NCI-H2081 treated with DMSO at 0.1 percent for 48 hours (cell line): ENCODE measurements at regions not wholly inside any gene's neighbourhood (a gene's known extent, or its start where the extent isn't known, plus 50 kb on each side); places are given as distances from the start of the nearest gene placed in this dataset.

Experiments used
- DNase-seq: peaks from one replicate; lab custom pipeline; 2025; lab: John Stamatoyannopoulos, UW

DNA sequence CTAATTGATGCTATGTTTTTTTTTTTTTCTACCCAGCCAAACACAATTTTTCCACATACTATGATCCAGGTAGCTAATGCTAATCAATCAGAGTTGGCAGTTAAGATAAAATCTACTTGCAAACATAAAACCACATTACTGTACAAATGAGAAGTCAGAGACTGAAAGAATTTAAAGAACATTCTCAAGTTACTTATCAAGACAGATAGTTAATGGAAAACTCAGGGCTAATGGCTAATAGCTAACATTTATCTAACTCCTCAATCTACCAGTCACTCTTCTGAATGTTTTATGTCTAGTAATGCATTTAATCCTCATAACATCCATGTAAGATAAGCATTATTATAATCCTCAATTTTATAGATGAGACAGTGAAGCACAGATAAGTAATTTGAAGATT, 537.6 kb upstream of the SETBP1 start:
- no peak for DNase-seq

- no peak for DNase-seq
Observed at GRCh38 chr18:44149706-44150105, 531.0 kb upstream of the SETBP1 start.

- DNase-seq, result no peak
Observed at GRCh38 chr18:44153981-44154380, 526.7 kb upstream of the SETBP1 start.

- DNase-seq, result no peak
Observed at GRCh38 chr18:44156126-44156525, 524.6 kb upstream of the SETBP1 start.

DNA sequence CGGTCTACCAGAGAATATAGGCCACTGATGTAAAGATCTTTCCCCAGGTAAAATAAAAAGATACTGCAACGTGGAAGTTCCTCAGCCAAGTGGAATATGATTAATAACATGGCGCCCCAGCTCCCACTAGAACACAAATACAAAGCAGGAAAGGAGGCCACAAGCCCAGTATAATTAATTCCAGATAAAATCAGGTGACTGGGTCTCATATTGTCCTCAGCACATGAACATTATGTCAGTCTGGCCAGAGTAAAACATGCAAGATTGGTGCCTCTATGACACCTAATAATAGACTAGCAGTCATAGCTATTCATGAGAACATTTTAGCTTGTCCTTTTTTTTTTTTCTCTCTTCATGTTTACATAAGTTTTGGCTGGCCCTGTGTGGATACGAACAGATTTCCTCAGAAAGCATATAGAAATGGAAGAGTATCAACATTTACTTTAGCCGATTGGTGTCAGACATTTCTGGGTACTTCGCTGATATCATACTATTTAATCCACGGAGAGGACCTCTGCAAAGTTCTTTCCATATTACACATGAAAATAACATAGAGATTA, 523.8 kb upstream of the SETBP1 start:
- DNase-seq, result no peak

GRCh38 chr18:44170208-44170880, 510.3 kb upstream of the SETBP1 start:
- no peak for DNase-seq

- DNase-seq, result no peak
Observed at GRCh38 chr18:44171301-44171700, 509.4 kb upstream of the SETBP1 start.

DNA sequence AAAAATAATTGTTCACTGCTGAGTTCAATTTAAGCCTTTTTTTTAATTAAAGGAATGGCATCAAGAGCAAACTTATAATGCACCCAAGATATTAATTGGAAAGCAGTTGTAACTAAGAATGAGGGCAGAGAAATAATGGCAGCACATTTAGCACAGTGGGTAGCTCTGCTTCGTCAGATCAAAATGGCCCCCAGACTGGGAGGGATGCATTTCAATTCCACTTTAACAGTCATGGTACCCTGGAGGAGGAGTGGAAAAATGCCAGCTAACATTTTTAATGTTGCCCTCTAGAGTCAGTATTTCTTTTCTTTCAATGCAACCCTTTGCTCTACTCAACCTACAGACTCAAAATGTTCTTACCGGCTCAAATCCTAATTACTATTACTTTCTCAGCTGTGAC, 504.8 kb upstream of the SETBP1 start:
- DNase-seq, result no peak

DNA sequence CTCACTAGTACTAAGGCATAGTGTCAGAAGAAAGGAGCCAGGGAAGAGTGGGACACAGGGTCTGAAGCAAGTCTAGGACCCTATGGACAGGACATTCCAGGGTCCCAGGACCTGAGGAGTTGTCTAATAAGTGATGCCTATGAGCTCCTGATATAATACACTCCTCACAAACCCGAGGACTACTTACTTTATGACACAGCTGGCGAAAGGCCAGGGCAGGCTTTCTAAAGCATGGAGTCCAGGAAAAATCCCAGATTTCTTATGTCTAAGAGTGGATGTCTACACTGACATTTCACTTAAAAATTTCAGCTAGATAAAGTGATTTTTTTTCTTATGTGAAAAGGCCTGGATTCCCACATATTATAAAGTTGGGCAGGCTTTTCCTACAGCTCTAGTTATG, 502.2 kb upstream of the SETBP1 start:
- no peak for DNase-seq

- DNase-seq, result no peak
Observed at GRCh38 chr18:44179693-44180092, 501.0 kb upstream of the SETBP1 start.

- no peak for DNase-seq
Observed at GRCh38 chr18:44180683-44181082, 500.0 kb upstream of the SETBP1 start.

GRCh38 chr18:44181951-44182747, 498.5 kb upstream of the SETBP1 start:
- no peak for DNase-seq

DNA sequence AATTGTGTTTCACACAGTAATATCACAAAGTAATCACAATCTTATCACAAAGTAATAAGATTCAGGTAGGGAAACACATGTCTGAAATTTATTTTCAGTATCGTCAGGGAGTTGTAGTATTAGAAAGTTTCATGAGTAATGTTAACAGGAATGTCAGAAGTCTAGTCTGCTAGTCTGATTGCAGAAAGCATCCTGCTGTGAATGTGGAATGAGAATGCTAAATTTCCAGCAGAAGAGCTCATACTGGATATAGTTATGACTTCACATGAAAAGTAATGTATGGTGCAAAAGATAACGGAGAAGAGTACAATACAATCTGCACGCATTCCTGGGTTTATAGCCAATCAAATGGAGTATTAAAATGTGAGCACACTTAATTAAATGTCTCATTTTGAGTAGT, 494.7 kb upstream of the SETBP1 start:
- no peak for DNase-seq

GRCh38 chr18:44187090-44187489, 493.6 kb upstream of the SETBP1 start:
- DNase-seq, result no peak

GRCh38 chr18:44195394-44196140, 485.1 kb upstream of the SETBP1 start:
- DNase-seq, result no peak

GRCh38 chr18:44197832-44198611, 482.7 kb upstream of the SETBP1 start:
- DNase-seq, result no peak

GRCh38 chr18:44198612-44199284, 481.9 kb upstream of the SETBP1 start:
- no peak for DNase-seq

DNA sequence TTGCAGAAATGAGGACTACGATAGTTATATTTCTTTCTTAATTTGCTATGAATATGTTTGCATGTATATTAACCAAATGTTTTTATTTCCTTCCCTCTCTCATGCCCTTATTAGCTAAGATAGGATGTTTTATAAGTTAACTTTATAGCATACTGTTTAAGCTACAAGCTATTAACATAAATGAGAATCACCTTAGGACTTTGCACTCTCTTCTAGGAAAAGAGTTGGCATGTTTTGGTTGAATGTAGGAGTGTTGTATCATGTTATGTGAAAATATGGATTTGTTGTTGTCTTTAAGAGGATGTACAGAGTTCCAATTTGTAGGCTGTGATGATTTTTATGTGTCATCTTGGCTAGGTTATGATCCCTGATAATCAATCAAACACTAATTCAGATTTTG, 467.4 kb upstream of the SETBP1 start:
- no peak for DNase-seq

DNA sequence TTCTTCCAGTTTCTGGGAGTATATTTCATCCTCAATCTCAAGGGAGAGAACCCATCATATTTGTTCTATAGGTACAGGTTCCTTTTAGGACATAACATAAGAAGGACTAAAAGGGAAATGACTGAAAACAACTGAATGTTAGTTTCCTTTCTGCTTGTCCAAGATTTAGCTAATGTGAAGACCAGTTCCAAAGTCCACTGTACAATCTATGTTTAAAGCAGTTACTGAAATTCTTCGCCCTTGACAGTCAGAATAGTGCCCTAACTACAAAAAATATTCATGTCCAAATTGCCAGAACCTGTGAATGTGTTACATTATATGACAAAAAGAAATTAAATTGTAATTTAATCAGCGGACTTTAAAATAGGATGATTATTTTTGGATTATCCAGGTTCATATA, 466.3 kb upstream of the SETBP1 start:
- no peak for DNase-seq

DNA sequence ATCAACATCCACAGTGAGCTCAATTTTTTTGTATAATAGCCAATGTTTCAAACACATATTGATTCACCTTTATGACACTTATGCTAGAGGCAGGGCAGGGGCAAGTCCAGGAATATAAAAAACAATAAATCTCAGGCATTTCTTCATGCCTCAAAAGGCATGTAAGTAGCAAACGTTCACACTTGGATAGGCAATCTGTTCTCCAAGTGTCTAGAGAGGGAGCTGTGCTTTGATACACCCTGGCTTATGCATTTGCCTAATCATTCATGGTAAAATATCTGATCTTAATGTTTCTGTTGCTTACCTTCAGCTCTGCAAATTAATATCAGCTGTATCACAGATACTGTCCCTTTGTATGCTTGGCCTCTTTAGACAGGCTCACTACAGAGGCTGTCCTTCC, 464.5 kb upstream of the SETBP1 start:
- DNase-seq, result no peak

DNA sequence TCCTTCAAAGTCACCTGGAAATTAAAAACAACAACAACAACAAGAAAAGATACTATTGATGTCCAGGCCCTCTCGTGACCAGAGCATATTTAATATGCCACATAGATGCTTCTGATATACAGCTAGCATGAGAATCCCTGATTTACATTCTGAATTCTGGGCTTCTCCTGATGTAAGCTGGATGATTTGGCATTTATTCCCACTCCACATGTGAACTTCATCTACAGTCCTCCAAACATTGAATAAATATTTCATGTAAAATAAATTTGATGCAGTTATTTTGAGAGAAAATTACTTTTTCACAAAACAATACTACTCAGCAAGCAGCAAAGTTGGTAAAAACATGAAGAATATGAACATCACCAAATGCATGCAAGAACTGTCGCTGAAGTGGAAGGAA, 453.2 kb upstream of the SETBP1 start:
- no peak for DNase-seq
